Stromal cell of bone marrow (primary cell): ENCODE measurements at regions not wholly inside any gene's neighbourhood (a gene's known extent, or its start where the extent isn't known, plus 50 kb on each side); places are given as distances from the start of the nearest gene placed in this dataset.
"Not testable (repeated sequence)": the region's sequence is repeated elsewhere in the genome, so short reads cannot be mapped to it uniquely, and the experiment has no call there.

ENCODE experiments used
- DNase-seq: peaks from one replicate; pipeline ENCODE4 v3.0.0-alpha.2; 2012; ENCODE audit warnings: low read depth

DNA sequence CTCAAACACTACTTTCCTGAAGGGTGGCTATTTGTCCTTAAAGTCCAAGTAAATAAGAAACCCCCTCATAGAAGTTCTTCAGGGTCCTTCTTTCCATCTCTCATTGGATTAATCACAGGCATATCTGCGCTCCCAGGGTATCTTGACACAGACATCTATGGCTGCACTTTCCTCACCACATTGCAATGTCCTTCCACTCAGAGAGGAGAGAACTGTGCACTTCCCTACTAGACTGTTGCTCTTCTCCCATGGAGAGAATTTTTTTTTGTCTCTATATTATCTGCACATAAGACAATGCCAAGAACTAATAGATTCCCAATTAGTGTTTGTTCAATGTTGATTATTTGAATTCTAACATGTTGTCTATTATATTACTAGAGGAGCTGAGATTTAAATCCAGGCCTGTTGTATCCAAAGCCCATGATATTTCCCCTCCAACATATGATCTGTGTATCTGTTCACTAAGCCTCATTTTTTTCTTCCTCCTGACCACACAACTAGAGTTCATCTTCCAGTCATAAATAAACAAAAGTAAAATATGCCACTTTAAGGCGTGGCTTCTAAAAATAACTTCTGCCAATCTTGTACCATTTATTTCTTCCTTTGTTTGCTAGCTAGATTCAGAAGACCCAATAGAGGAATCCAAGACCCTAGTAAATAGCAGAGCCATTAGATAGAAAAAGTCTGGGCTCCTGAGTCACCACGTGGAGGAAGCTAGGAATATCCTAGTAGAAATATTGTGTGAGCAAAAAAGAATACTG is 61.5 kb upstream of the FAM241A start:
- DNase-seq, result no peak

DNA sequence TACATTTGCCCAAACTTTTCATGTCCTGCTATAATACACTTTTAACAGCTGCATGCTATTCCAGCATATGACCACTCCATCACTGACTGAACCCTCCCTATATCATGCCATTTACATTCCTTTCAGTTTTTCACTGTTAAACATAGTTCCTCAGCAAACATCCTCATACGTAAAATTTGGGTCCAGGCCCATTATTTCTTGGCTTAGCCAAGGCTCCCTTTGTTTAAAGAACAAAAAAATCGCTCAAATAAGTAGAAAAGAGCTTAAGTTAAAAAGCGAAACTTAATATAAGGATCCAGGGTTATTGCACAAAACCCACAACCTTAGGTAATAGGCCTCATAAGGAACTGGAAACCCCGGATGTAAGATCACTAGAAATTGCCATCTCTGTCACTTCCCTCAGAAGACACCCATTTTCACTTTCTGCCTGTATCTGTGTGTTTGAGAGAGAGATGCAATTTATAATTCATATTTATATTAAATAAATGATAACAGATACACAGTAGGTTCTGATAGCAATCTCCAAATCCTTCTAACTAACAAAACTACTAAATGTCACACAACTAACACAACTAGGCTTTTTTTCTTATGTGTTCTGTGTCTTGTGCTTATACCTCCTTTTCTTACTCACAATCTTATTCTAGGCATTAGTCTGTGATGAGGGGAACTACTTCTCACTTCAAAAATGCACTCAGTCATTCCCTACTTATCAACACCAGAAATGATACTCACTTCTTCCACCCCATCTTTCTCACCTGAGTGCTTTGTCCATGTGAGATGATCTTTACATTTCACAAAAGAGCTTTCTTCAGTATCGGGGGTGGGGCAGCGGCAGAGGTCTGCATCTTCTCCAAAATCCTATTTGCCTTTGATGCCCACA is 59.9 kb upstream of the FAM241A start:
- no peak for DNase-seq

DNA sequence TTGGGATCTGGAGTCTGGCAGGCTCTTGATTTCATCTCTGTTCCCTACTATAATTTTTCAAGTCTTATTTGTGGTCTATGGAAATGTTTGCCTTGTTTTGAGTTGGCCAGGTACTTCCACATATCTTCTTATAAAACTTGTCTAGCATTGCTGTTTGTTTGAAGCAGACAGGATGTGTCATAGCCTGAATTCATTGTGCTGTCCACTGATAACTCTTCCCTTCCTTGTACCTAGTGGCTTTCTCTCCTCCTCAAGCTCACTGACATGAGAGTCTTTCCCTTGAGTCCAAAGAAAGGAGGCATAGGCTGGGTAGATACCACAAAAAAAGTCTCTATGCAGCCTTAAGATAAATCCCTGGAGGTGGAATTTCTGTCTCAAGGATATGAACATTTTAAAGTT is 59.2 kb upstream of the FAM241A start:
- DNase-seq, result no peak

DNA sequence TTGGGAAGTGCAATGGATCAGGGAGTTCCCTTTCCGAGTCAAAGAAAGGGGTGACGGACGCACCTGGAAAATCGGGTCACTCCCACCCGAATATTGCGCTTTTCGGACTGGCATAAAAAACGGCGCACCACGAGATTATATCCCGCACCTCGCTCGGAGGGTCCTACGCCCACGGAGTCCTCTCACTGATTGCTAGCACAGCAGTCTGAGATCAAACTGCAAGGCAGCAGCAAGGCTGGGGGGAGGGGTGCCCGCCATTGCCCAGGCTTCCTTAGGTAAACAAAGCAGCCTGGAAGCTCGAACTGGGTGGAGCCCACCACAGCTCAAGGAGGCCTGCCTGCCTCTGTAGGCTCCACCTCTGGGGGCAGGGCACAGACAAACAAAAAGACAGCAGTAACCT is 58.6 kb upstream of the FAM241A start:
- not testable (repeated sequence) for DNase-seq

DNA sequence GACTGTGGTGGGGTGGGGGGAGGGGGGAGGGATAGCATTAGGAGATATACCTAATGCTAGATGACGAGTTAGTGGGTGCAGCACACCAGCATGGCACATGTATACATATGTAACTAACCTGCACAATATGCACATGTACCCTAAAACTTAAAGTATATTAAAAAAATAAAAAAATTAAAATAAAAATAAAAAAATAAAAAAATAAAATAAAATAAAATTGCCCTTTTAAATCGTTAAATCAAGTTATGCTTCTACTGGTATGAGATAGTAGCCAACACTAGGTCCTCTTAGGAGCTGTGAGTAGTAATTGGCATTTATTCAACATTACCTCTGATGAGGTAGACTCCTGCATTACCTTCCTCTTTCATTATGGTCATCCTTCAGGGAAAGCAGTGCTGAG is 52.9 kb upstream of the FAM241A start:
- not testable (repeated sequence) for DNase-seq

DNA sequence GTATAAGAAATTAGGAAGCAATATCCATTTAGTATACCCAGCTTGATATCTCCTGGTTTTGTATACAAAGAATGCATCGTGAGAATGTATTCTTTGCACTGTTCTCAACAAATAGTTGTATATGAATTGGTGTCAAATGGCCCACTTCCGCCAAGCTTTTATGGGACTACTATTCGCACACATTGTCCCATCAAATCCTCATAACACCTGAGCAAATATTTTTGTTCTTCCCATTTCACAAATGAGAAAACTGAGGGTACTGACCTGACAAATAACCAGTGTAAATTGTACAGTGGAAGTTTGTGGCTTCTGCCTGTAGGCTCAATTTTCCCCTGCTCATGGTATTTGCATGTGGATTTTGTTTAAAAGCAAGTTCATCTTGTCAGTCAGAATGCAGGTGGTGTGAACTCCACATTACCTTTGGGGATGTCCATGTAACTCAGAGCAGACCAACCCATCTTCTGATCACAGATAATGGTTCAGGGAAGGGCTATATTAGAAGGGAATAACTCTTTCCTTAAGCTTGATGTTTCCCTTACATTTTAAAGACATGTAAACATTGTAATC is 51.5 kb upstream of the FAM241A start:
- DNase-seq, result no peak

DNA sequence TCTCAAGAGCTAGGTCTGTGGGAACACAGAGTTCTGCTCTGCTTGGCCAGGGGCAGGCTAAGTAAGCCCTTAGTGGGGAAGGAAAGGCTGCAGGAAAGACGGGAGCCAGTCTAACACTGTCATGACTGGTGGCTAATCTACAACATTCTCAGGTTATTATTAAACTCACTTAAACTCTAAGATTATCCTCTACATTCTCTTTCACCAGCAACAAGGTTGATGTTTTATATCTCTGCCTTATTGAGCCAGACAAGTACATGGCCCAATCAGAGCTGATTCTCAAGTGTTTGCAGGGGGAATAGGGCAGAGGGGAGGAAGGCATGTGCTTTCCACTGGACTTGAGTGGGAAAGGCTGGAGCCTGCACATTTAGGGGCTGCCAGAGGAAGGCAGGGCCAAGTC is 50.9 kb upstream of the FAM241A start:
- DNase-seq, result no peak
